H1 (cell line): ENCODE measurements at regions not wholly inside any gene's neighbourhood (a gene's known extent, or its start where the extent isn't known, plus 50 kb on each side); places are given as distances from the start of the nearest gene placed in this dataset.

ENCODE experiments used
- CTCF ChIA-PET: fragments of 300-600 bp; sonication (Branson Sonifier 250); formaldehyde crosslinking; loops from one replicate; lab custom pipeline; 2021; ENCODE audit not compliant: partially characterized antibody; lab: Charles Lee
- POLR2A ChIA-PET: fragments of 300-600 bp; sonication (Branson Sonifier 250); formaldehyde crosslinking; loops from one replicate; lab custom pipeline; 2021; ENCODE audit warnings: inconsistent platforms; ENCODE audit not compliant: partially characterized antibody; lab: Charles Lee
- DNase-seq, 2 experiments: peaks; one replicate each; pipeline versions ENCODE4 v3.0.0 to v3.0.0-alpha.2; 2010 to 2022; ENCODE audit warnings: low spot score in 2 of 2, low read depth in 1 of 2, mixed read lengths in 1 of 2
- FAIRE-seq: peaks from 2 replicates; lab custom pipeline; 2011; peaks lifted over from hg19 to GRCh38; lab: Jason Lieb, UNC
- H2AFZ ChIP-seq: 2 replicates; pipeline ENCODE4 v1.8.1; 2012; ENCODE audit warnings: low read length, inconsistent platforms
- H2AK5ac ChIP-seq: 2 replicates; pipeline ENCODE4 v1.6.1; 2013; ENCODE audit warnings: low read depth, low read length
- H2BK120ac ChIP-seq: replicated peaks from 2 replicates; pipeline ENCODE3; 2013; ENCODE audit warnings: low read depth, low read length, inconsistent platforms
- H2BK12ac ChIP-seq: 2 replicates; pipeline ENCODE4 v1.6.1; 2013; ENCODE audit warnings: low read depth, low read length
- H2BK15ac ChIP-seq: 2 replicates; pipeline ENCODE4 v1.6.1; 2013; ENCODE audit warnings: low read length
- H2BK20ac ChIP-seq: 2 replicates; pipeline ENCODE4 v1.6.1; 2013; ENCODE audit warnings: low read length
- H2BK5ac ChIP-seq: 2 replicates; pipeline ENCODE4 v1.6.1; 2013; ENCODE audit warnings: low read depth, low read length
- H3K14ac ChIP-seq: 2 replicates; pipeline ENCODE4 v1.6.1; 2013; ENCODE audit warnings: inconsistent platforms; ENCODE audit not compliant: insufficient read length
- H3K18ac ChIP-seq: 2 replicates; pipeline ENCODE4 v1.6.1; 2013; ENCODE audit warnings: low read length; ENCODE audit errors: extremely low read depth
- H3K23ac ChIP-seq: 2 replicates; pipeline ENCODE4 v1.6.1; 2013; ENCODE audit warnings: inconsistent platforms; ENCODE audit not compliant: insufficient read length
- H3K23me2 ChIP-seq: 2 replicates; pipeline ENCODE4 v1.6.1; 2013; ENCODE audit warnings: low read depth, low read length
- H3K27ac ChIP-seq: 2 replicates; pipeline ENCODE4 v1.6.1; 2011; ENCODE audit warnings: low read depth, low read length, inconsistent platforms
- H3K27me3 ChIP-seq, 4 experiments: replicated peaks in 1 of 4; 1 replicate in 1 of 4; 2 replicates in 3 of 4; pipeline versions ENCODE4 v1.6.1 to v1.8.1; 2011 to 2013; ENCODE audit warnings: low read length in 3 of 4, mild to moderate bottlenecking in 3 of 4, inconsistent platforms in 2 of 4, mixed read lengths in 2 of 4, moderate library complexity in 1 of 4; ENCODE audit not compliant: control insufficient read depth in 3 of 4, insufficient read depth in 3 of 4; ENCODE audit errors: extremely low read depth in 1 of 4
- H3K36me3 ChIP-seq, 4 experiments: 2 replicates each; pipeline versions ENCODE4 v1.6.1 to v1.8.1; 2011 to 2013; ENCODE audit warnings: mild to moderate bottlenecking in 4 of 4, low read length in 3 of 4, moderate library complexity in 2 of 4, control low read depth in 1 of 4, inconsistent platforms in 1 of 4; ENCODE audit not compliant: insufficient read depth in 4 of 4, control insufficient read depth in 2 of 4
- H3K4ac ChIP-seq: replicated peaks from 2 replicates; pipeline ENCODE3; 2013; ENCODE audit warnings: low read length, low read depth, mixed read lengths, inconsistent platforms; ENCODE audit not compliant: insufficient read length
- H3K4me1 ChIP-seq, 4 experiments: replicated peaks in 1 of 4; 1 replicate in 1 of 4; 2 replicates in 3 of 4; pipeline versions ENCODE4 v1.6.1 to v1.8.1; 2011 to 2013; ENCODE audit warnings: low read length in 3 of 4, inconsistent platforms in 2 of 4, mixed read lengths in 1 of 4; ENCODE audit not compliant: insufficient read depth in 4 of 4, control insufficient read depth in 3 of 4
- H3K4me2 ChIP-seq, 2 experiments: 2 replicates each; pipeline versions ENCODE4 v1.6.1 to v1.8.1; 2011 to 2013; ENCODE audit warnings: low read depth in 2 of 2, low read length in 2 of 2, control low read depth in 1 of 2, inconsistent platforms in 1 of 2, mild to moderate bottlenecking in 1 of 2; ENCODE audit not compliant: insufficient read depth in 1 of 2
- H3K4me3 ChIP-seq, 4 experiments: fragments of 200-600, 300-600 bp in 1 of 4; sonication (generic), shearing (Covaris generic), sonication (Bioruptor Twin) in 1 of 4; 2 replicates each; pipeline versions ENCODE4 v1.5.1 to v1.8.1; 2011 to 2016; ENCODE audit warnings: low read length in 4 of 4, low read depth in 3 of 4, control low read depth in 2 of 4, inconsistent platforms in 2 of 4, mild to moderate bottlenecking in 2 of 4, mixed read lengths in 1 of 4, moderate library complexity in 1 of 4; ENCODE audit not compliant: insufficient read depth in 2 of 4; ENCODE audit errors: extremely low read depth in 1 of 4
- H3K56ac ChIP-seq: replicated peaks from 2 replicates; pipeline ENCODE3; 2013; ENCODE audit warnings: low read depth, mild to moderate bottlenecking, mixed read lengths, low read length, inconsistent platforms; ENCODE audit not compliant: insufficient read length
- H3K79me1 ChIP-seq: 2 replicates; pipeline ENCODE4 v1.6.1; 2013; ENCODE audit warnings: low read depth, low read length, control low read depth
- H3K79me2 ChIP-seq, 2 experiments: 2 replicates each; pipeline versions ENCODE4 v1.6.1 to v1.8.1; 2012 to 2013; ENCODE audit warnings: low read length in 2 of 2, mild to moderate bottlenecking in 2 of 2, inconsistent platforms in 1 of 2; ENCODE audit not compliant: insufficient read depth in 2 of 2, control insufficient read depth in 1 of 2
- H3K9ac ChIP-seq, 4 experiments: replicated peaks in 1 of 4; 1 replicate in 1 of 4; 2 replicates in 3 of 4; pipeline versions ENCODE4 v1.6.1 to v1.8.1; 2011 to 2013; ENCODE audit warnings: low read depth in 3 of 4, low read length in 3 of 4, control low read depth in 2 of 4, mild to moderate bottlenecking in 2 of 4, moderate library complexity in 2 of 4, inconsistent platforms in 1 of 4; ENCODE audit errors: extremely low read depth in 1 of 4
- H3K9me3 ChIP-seq, 2 experiments: 2 replicates each; pipeline versions ENCODE4 v1.6.1 to v1.8.1; 2012 to 2013; ENCODE audit warnings: mild to moderate bottlenecking in 2 of 2, moderate library complexity in 2 of 2, control low read depth in 1 of 2, inconsistent platforms in 1 of 2, low read depth in 1 of 2, low read length in 1 of 2, mixed read lengths in 1 of 2; ENCODE audit not compliant: insufficient read depth in 2 of 2
- H4K20me1 ChIP-seq, 2 experiments: replicated peaks in 1 of 2; 2 replicates each; pipeline versions ENCODE3 to v1.8.1; 2011 to 2013; ENCODE audit warnings: inconsistent platforms in 2 of 2, low read length in 2 of 2, mild to moderate bottlenecking in 1 of 2; ENCODE audit not compliant: insufficient read depth in 2 of 2, control insufficient read depth in 1 of 2
- H4K5ac ChIP-seq: 2 replicates; pipeline ENCODE4 v1.6.1; 2013; ENCODE audit warnings: low read length, low read depth, mixed read lengths, inconsistent platforms; ENCODE audit not compliant: insufficient read length
- H4K8ac ChIP-seq: 2 replicates; pipeline ENCODE4 v1.8.0; 2013; ENCODE audit warnings: mild to moderate bottlenecking, moderate library complexity, low read length, inconsistent platforms; ENCODE audit not compliant: insufficient read depth; ENCODE audit errors: extremely low read depth
- H4K91ac ChIP-seq: replicated peaks from 2 replicates; pipeline ENCODE3; 2013; ENCODE audit warnings: low read length, mixed read lengths, inconsistent platforms; ENCODE audit not compliant: insufficient read length
- CBX8 ChIP-seq: fragments of 300-800, 300-1000 bp; sonication (generic); IDR thresholded peaks from 2 replicates; pipeline ENCODE4 v1.7.1; 2016; ENCODE audit warnings: low read depth, low read length, borderline replicate concordance
- CHD2 ChIP-seq: IDR thresholded peaks from 2 replicates; pipeline ENCODE4 v1.6.1; 2012; ENCODE audit warnings: low read length, improper control_type of control experiment
- EZH2 ChIP-seq: fragments of 200-600 bp; sonication (generic); IDR thresholded peaks from 2 replicates; pipeline ENCODE4 v1.7.1; 2012; ENCODE audit warnings: low read depth, mild to moderate bottlenecking, moderate library complexity, low read length, inconsistent platforms; ENCODE audit not compliant: severe bottlenecking
- FOSL1 ChIP-seq: IDR thresholded peaks from 2 replicates; pipeline ENCODE4 v1.6.1; 2011; ENCODE audit warnings: mild to moderate bottlenecking, low read depth, low read length, moderate library complexity; ENCODE audit not compliant: insufficient read depth
- HDAC2 ChIP-seq, 2 experiments: fragments of 300-600 bp in 1 of 2; sonication (generic) in 1 of 2; IDR thresholded peaks; 2 replicates each; pipeline ENCODE4 v1.6.1; 2011 to 2012; ENCODE audit warnings: low read depth in 2 of 2, low read length in 2 of 2, mild to moderate bottlenecking in 2 of 2, moderate library complexity in 2 of 2, borderline replicate concordance in 1 of 2, inconsistent platforms in 1 of 2
- TAF7 ChIP-seq: optimal IDR thresholded peaks from 2 replicates; pipeline ENCODE3; 2011; ENCODE audit warnings: low read depth, mild to moderate bottlenecking, inconsistent platforms, low read length, moderate library complexity, borderline replicate concordance
- YY1 ChIP-seq: IDR thresholded peaks from 2 replicates; pipeline ENCODE4 v1.6.1; 2011; ENCODE audit warnings: low read depth, mild to moderate bottlenecking, low read length
- ZNF274 ChIP-seq: IDR thresholded peaks from 2 replicates; pipeline ENCODE4 v1.7.0; 2012; ENCODE audit warnings: low read length, borderline replicate concordance; ENCODE audit errors: extremely low read depth
- WGBS, 2 experiments: shearing (Covaris generic) in 1 of 2; methylation state at CpG; one replicate each; pipeline versions ENCODE4 v1.1.6 to v1.1.7; 2013 to 2015; ENCODE audit warnings: low lambda C conversion rate in 2 of 2, mixed read lengths in 2 of 2, inconsistent platforms in 1 of 2, low coverage in 1 of 2, missing lambda C conversion rate in 1 of 2; ENCODE audit not compliant: insufficient replicate concordance in 2 of 2, insufficient coverage in 1 of 2, insufficient read length in 1 of 2; ENCODE audit errors: extremely low coverage in 1 of 2, missing lambda C conversion rate in 1 of 2; 5-methylcytosine and 5-hydroxymethylcytosine counted together
- TF ChIP-seq, protein P1 (sequence below): IDR thresholded peaks from 2 replicates; pipeline ENCODE4 v1.6.1; 2012; ENCODE audit warnings: inconsistent platforms
- TF ChIP-seq, protein P2 (sequence below), 3 experiments: IDR thresholded peaks; 1 replicate in 2 of 3; 2 replicates in 1 of 3; pipeline versions ENCODE4 v1.5.1 to v1.6.1; 2011; ENCODE audit warnings: low read length in 3 of 3, mild to moderate bottlenecking in 3 of 3, inconsistent platforms in 2 of 3, low read depth in 1 of 3, moderate library complexity in 1 of 3; ENCODE audit not compliant: insufficient read depth in 1 of 3; ENCODE audit errors: control extremely low read depth in 1 of 3

DNA sequence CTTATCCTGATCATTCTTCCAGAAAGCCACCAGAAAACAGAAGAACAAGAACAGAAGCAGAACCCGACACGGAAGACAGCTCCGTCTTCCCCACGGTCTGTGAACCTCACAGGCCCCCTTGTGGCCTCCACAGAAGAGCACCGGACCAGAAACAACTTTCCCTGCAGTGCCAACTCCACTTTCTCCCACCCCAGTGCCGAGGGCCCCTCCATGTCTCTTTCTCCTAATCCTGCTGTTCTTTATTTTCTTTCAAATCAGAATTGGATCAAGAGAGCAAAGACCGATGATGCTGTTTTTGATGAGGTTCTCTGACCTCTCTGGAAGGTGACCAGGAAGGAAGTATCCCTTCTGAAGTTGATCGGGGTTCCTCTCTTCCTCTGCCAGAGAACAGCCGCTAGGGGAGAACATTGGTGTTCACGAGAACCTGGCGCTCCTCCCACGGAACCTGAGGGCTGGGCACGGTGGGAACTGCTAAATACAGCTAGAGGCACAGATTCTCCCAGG lies 58.9 kb upstream of the CTTNBP2NL start:
- H2BK5ac ChIP-seq, result no peak overlapping the region
- H3K9me3 ChIP-seq, result no peaks in the 10 kb centered on the region
- H3K18ac ChIP-seq, result no peak overlapping the region
- 81% methylated on average over 13 of the region's 13 CpGs; no CpG with 5 or more reads in 1 of the 2 experiments for WGBS, 2 experiments
- H2BK15ac ChIP-seq, result no peak overlapping the region
- H3K56ac ChIP-seq, result no peak overlapping the region
- no peak overlapping the region for H2BK20ac ChIP-seq
- H4K5ac ChIP-seq, result no peak overlapping the region
- H3K79me2 ChIP-seq, result no peaks in the 10 kb centered on the region
- H3K79me1 ChIP-seq, result no peaks in the 10 kb centered on the region
- H2AK5ac ChIP-seq, result no peak overlapping the region
- POLR2A ChIA-PET, result no interaction called here
- DNase-seq, result no peak
- CTCF ChIA-PET, result interaction anchor here (0.7 to 3.2 kb wide), 30 partner anchors 8 to 856 kb away, joined by 3 to 16 read pairs (median 3); no protein-coding TSS in a partner anchor
- no peak overlapping the region for H2BK12ac ChIP-seq
- H3K36me3 ChIP-seq, result no peaks in the 10 kb centered on the region
- no peak overlapping the region for H3K4me2 ChIP-seq
- H3K9ac ChIP-seq, result no peak overlapping the region
- no peak overlapping the region for H2AFZ ChIP-seq
- H3K27me3 ChIP-seq, result no peaks in the 10 kb centered on the region
- H4K91ac ChIP-seq, result no peak overlapping the region
- H3K23ac ChIP-seq, result no peak overlapping the region
- no peaks in the 10 kb centered on the region for H3K23me2 ChIP-seq
- H3K4me3 ChIP-seq, result no peak overlapping the region
- H4K20me1 ChIP-seq, result no peaks in the 10 kb centered on the region
- H4K8ac ChIP-seq, result no peak overlapping the region
- H3K14ac ChIP-seq, result no peak overlapping the region
- no peak overlapping the region for H3K27ac ChIP-seq
- FAIRE-seq, result no peak
- H3K4me1 ChIP-seq, result no peaks in the 10 kb centered on the region
- no peak overlapping the region for H3K4ac ChIP-seq
- H2BK120ac ChIP-seq, result no peak overlapping the region
- TF ChIP-seq, protein P1, sequence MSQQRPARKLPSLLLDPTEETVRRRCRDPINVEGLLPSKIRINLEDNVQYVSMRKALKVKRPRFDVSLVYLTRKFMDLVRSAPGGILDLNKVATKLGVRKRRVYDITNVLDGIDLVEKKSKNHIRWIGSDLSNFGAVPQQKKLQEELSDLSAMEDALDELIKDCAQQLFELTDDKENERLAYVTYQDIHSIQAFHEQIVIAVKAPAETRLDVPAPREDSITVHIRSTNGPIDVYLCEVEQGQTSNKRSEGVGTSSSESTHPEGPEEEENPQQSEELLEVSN, result no peak
- peak; percentile 17; the same call in 1 of the 2 replicates for TF ChIP-seq YY1
- no peak for TF ChIP-seq CBX8
- TF ChIP-seq, protein P2, sequence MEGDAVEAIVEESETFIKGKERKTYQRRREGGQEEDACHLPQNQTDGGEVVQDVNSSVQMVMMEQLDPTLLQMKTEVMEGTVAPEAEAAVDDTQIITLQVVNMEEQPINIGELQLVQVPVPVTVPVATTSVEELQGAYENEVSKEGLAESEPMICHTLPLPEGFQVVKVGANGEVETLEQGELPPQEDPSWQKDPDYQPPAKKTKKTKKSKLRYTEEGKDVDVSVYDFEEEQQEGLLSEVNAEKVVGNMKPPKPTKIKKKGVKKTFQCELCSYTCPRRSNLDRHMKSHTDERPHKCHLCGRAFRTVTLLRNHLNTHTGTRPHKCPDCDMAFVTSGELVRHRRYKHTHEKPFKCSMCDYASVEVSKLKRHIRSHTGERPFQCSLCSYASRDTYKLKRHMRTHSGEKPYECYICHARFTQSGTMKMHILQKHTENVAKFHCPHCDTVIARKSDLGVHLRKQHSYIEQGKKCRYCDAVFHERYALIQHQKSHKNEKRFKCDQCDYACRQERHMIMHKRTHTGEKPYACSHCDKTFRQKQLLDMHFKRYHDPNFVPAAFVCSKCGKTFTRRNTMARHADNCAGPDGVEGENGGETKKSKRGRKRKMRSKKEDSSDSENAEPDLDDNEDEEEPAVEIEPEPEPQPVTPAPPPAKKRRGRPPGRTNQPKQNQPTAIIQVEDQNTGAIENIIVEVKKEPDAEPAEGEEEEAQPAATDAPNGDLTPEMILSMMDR (IDR thresholded peaks at IDR 0.05; ENCODE audit: control extremely low read depth in 1 of 3, insufficient read depth in 1 of 3, low read depth in 1 of 3, low read length in 3 of 3), result peak; percentile 73 to 79 (median 74)
- TF ChIP-seq FOSL1, result no peak
- TF ChIP-seq ZNF274, result no peak
- no peak for TF ChIP-seq EZH2
- no peak for TF ChIP-seq HDAC2 (IDR thresholded peaks at IDR 0.05; ENCODE audit: borderline replicate concordance in 1 of 2, low read depth in 2 of 2, low read length in 2 of 2)
- TF ChIP-seq CHD2, result no peak
- TF ChIP-seq TAF7, result no peak
